Vagina (tissue), 2 donors: ENCODE measurements at regions not wholly inside any gene's neighbourhood (a gene's known extent, or its start where the extent isn't known, plus 50 kb on each side); places are given as distances from the start of the nearest gene placed in this dataset.

Experiments
- DNase-seq, 2 donors: peaks; one replicate each; pipeline ENCODE4 v3.0.0-alpha.2; 2017; ENCODE audit errors: extremely low spot score in 2 of 2
- H3K27ac ChIP-seq: fragments of 200-600 bp; sonication (generic); one replicate; pipeline ENCODE4 v1.5.1; 2019
- H3K27me3 ChIP-seq: fragments of 200-600 bp; sonication (generic); one replicate; pipeline ENCODE4 v1.5.1; 2019
- H3K36me3 ChIP-seq, 2 donors: fragments of 200-600 bp; sonication (generic); one replicate each; pipeline ENCODE4 v1.5.1; 2017 to 2019
- H3K4me1 ChIP-seq: fragments of 200-600 bp; sonication (generic); one replicate; pipeline ENCODE4 v1.5.1; 2019
- H3K4me3 ChIP-seq, 2 donors: fragments of 200-600 bp; sonication (generic); 1 replicate in 1 of 2; 2 replicates in 1 of 2; pipeline ENCODE4 v1.5.1; 2016 to 2019
- H3K9me3 ChIP-seq: fragments of 200-600 bp; sonication (generic); one replicate; pipeline ENCODE4 v1.5.1; 2019
- CTCF ChIP-seq, 3 experiments: fragments of 450-650 bp in 2 of 3; fragments of 200-600 bp in 1 of 3; sonication (generic) in 1 of 3; IDR thresholded peaks; one replicate each; pipeline ENCODE4 v1.5.1; 2017 to 2019; ENCODE audit warnings: antibody characterized with exemption in 3 of 3, mild to moderate bottlenecking in 2 of 3, moderate library complexity in 2 of 3
- POLR2A ChIP-seq, 2 donors: fragments of 450-650 bp; IDR thresholded peaks; one replicate each; pipeline ENCODE4 v1.6.1; 2017; ENCODE audit warnings: antibody characterized with exemption in 2 of 2, mild to moderate bottlenecking in 2 of 2, moderate library complexity in 2 of 2
- POLR2AphosphoS5 ChIP-seq, 2 donors: sonication (generic); formaldehyde crosslinking; IDR thresholded peaks; one replicate each; pipeline ENCODE4 v1.9.0; 2017; ENCODE audit warnings: antibody characterized with exemption in 2 of 2, mild to moderate bottlenecking in 2 of 2, low read depth in 1 of 2; ENCODE audit not compliant: insufficient read depth in 1 of 2
- intact Hi-C: fragments of 100-400 bp; cut with DNase I; formaldehyde crosslinking; loops from one replicate; pipeline ENCODE4 v1.15.1; 2023

GRCh38 chr2:60230596-60230995, 322.9 kb downstream of the BCL11A start:
- TF ChIP-seq CTCF (IDR thresholded peaks at IDR 0.05) (no peak), POLR2AphosphoS5 (IDR thresholded peaks at IDR 0.05; ENCODE audit: insufficient read depth in 1 of 2, low read depth in 1 of 2) (no peak), POLR2A (IDR thresholded peaks at IDR 0.05) (no peak)
- no peaks in the 10 kb centered on the region for H3K36me3 ChIP-seq
- DNase-seq = no peak
- no peaks in the 10 kb centered on the region for H3K9me3 ChIP-seq
- no peaks in the 10 kb centered on the region for H3K4me1 ChIP-seq
- H3K27me3 ChIP-seq = no peaks in the 10 kb centered on the region
- intact Hi-C loops = no loop called here
- H3K4me3 ChIP-seq = no peak overlapping the region
- no peak overlapping the region for H3K27ac ChIP-seq

GRCh38 chr2:60230037-60230436, 323.4 kb downstream of the BCL11A start:
- DNase-seq = no peak
- intact Hi-C loops = no loop called here

GRCh38 chr2:60226943-60227342, 326.5 kb downstream of the BCL11A start:
- Histone ChIP-seq H3K4me3 (no peak overlapping the region), H3K27ac (no peak overlapping the region), H3K36me3 (no peaks in the 10 kb centered on the region), H3K27me3 (no peaks in the 10 kb centered on the region), H3K9me3 (no peaks in the 10 kb centered on the region), H3K4me1 (no peaks in the 10 kb centered on the region)
- no peak for DNase-seq
- intact Hi-C loops = no loop called here
- TF ChIP-seq POLR2A (IDR thresholded peaks at IDR 0.05) = no peak
- TF ChIP-seq CTCF (IDR thresholded peaks at IDR 0.05) = no peak
- no peak for TF ChIP-seq POLR2AphosphoS5 (IDR thresholded peaks at IDR 0.05; ENCODE audit: insufficient read depth in 1 of 2, low read depth in 1 of 2)

More at GRCh38 chr2:60230037-60230436, 323.4 kb downstream of the BCL11A start:
- H3K9me3 ChIP-seq = no peaks in the 10 kb centered on the region
- H3K4me1 ChIP-seq = no peaks in the 10 kb centered on the region
- H3K36me3 ChIP-seq = no peaks in the 10 kb centered on the region
- H3K27me3 ChIP-seq = no peaks in the 10 kb centered on the region
- no peak overlapping the region for H3K27ac ChIP-seq
- no peak overlapping the region for H3K4me3 ChIP-seq
- TF ChIP-seq CTCF (IDR thresholded peaks at IDR 0.05) = no peak
- no peak for TF ChIP-seq POLR2A (IDR thresholded peaks at IDR 0.05)
- no peak for TF ChIP-seq POLR2AphosphoS5 (IDR thresholded peaks at IDR 0.05; ENCODE audit: insufficient read depth in 1 of 2, low read depth in 1 of 2)

GRCh38 chr2:60226191-60226590, 327.3 kb downstream of the BCL11A start:
- no peak overlapping the region for H3K27ac ChIP-seq
- H3K4me1 ChIP-seq = no peaks in the 10 kb centered on the region
- no peak for DNase-seq
- no peak overlapping the region for H3K4me3 ChIP-seq
- no peaks in the 10 kb centered on the region for H3K27me3 ChIP-seq
- no peaks in the 10 kb centered on the region for H3K9me3 ChIP-seq
- H3K36me3 ChIP-seq = no peaks in the 10 kb centered on the region
- intact Hi-C loops = no loop called here
- TF ChIP-seq CTCF (IDR thresholded peaks at IDR 0.05) (no peak), POLR2A (IDR thresholded peaks at IDR 0.05) (no peak), POLR2AphosphoS5 (IDR thresholded peaks at IDR 0.05; ENCODE audit: insufficient read depth in 1 of 2, low read depth in 1 of 2) (no peak)

- intact Hi-C loops = no loop called here
- Histone ChIP-seq H3K27me3 (no peaks in the 10 kb centered on the region), H3K4me3 (no peak overlapping the region), H3K27ac (no peak overlapping the region), H3K36me3 (no peaks in the 10 kb centered on the region), H3K4me1 (no peaks in the 10 kb centered on the region), H3K9me3 (no peaks in the 10 kb centered on the region)
- no peak for DNase-seq
- no peak for TF ChIP-seq POLR2A (IDR thresholded peaks at IDR 0.05)
- TF ChIP-seq POLR2AphosphoS5 (IDR thresholded peaks at IDR 0.05; ENCODE audit: insufficient read depth in 1 of 2, low read depth in 1 of 2) = no peak
- no peak for TF ChIP-seq CTCF (IDR thresholded peaks at IDR 0.05)
Observed at GRCh38 chr2:60223859-60224258, 329.6 kb downstream of the BCL11A start.
